ENCODE measurements at regions not wholly inside any gene's neighbourhood (a gene's known extent, or its start where the extent isn't known, plus 50 kb on each side); places are given as distances from the start of the nearest gene placed in this dataset.

GRCh38 chr5:152329761-152330283, 75.3 kb downstream of the NMUR2 start:
- TF ChIP-seq, protein P1, sequence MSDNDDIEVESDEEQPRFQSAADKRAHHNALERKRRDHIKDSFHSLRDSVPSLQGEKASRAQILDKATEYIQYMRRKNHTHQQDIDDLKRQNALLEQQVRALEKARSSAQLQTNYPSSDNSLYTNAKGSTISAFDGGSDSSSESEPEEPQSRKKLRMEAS (IDR thresholded peaks at IDR 0.05): no peak
- TF ChIP-seq TCF12 (IDR thresholded peaks at IDR 0.05; ENCODE audit: low read depth) (no peak), EP300 (IDR thresholded peaks at IDR 0.05; ENCODE audit: borderline replicate concordance) (no peak)

DNA sequence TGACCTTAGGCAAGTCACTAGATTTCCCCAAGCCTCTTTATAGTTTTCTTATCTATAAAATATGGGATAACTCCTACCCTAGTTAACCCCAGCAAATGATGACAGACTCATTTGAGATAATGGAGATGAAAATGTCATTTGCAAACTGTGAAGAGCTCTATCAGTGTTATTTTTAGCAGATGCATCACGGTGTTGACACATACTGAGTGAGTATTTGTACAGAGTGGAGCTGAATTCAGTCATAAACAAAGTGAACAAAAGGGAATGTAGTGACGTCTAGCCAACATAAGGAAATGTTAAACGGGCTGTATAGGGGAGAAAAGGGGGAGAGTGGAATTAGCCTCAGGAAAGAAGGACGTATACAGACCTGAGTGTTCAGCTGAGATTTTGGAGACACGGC, 75.9 kb downstream of the NMUR2 start:
- TF ChIP-seq ZBTB7A (IDR thresholded peaks at IDR 0.05; ENCODE audit: low read depth) (no peak), TAF1 (IDR thresholded peaks at IDR 0.05; ENCODE audit: low read depth) (no peak), FOXM1 (IDR thresholded peaks at IDR 0.05; ENCODE audit: borderline replicate concordance, low read depth) (no peak), TCF12 (IDR thresholded peaks at IDR 0.05; ENCODE audit: low read depth) (no peak), YY1 (IDR thresholded peaks at IDR 0.05; ENCODE audit: low read depth) (no peak), RAD21 (IDR thresholded peaks at IDR 0.05; ENCODE audit: low read depth) (no peak), NFIC (IDR thresholded peaks at IDR 0.05) (no peak)
- TF ChIP-seq, protein P2, sequence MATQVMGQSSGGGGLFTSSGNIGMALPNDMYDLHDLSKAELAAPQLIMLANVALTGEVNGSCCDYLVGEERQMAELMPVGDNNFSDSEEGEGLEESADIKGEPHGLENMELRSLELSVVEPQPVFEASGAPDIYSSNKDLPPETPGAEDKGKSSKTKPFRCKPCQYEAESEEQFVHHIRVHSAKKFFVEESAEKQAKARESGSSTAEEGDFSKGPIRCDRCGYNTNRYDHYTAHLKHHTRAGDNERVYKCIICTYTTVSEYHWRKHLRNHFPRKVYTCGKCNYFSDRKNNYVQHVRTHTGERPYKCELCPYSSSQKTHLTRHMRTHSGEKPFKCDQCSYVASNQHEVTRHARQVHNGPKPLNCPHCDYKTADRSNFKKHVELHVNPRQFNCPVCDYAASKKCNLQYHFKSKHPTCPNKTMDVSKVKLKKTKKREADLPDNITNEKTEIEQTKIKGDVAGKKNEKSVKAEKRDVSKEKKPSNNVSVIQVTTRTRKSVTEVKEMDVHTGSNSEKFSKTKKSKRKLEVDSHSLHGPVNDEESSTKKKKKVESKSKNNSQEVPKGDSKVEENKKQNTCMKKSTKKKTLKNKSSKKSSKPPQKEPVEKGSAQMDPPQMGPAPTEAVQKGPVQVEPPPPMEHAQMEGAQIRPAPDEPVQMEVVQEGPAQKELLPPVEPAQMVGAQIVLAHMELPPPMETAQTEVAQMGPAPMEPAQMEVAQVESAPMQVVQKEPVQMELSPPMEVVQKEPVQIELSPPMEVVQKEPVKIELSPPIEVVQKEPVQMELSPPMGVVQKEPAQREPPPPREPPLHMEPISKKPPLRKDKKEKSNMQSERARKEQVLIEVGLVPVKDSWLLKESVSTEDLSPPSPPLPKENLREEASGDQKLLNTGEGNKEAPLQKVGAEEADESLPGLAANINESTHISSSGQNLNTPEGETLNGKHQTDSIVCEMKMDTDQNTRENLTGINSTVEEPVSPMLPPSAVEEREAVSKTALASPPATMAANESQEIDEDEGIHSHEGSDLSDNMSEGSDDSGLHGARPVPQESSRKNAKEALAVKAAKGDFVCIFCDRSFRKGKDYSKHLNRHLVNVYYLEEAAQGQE (IDR thresholded peaks at IDR 0.05; ENCODE audit: low read depth): no peak

GRCh38 chr5:152315942-152316341, 89.1 kb downstream of the NMUR2 start:
- TF ChIP-seq, protein P2 (IDR thresholded peaks at IDR 0.05; ENCODE audit: low read depth): no peak
- TF ChIP-seq CEBPB (IDR thresholded peaks at IDR 0.05) (no peak), USF1 (IDR thresholded peaks at IDR 0.05) (no peak), FOXM1 (IDR thresholded peaks at IDR 0.05; ENCODE audit: borderline replicate concordance, low read depth) (no peak), RAD21 (IDR thresholded peaks at IDR 0.05; ENCODE audit: low read depth) (no peak), TAF1 (IDR thresholded peaks at IDR 0.05; ENCODE audit: low read depth) (no peak), NFIC (IDR thresholded peaks at IDR 0.05) (no peak), TEAD4 (IDR thresholded peaks at IDR 0.05) (no peak), TCF12 (IDR thresholded peaks at IDR 0.05; ENCODE audit: low read depth) (no peak), ZBTB7A (IDR thresholded peaks at IDR 0.05; ENCODE audit: low read depth) (no peak), EP300 (IDR thresholded peaks at IDR 0.05; ENCODE audit: borderline replicate concordance) (no peak)
- TF ChIP-seq, protein P1 (IDR thresholded peaks at IDR 0.05): no peak

DNA sequence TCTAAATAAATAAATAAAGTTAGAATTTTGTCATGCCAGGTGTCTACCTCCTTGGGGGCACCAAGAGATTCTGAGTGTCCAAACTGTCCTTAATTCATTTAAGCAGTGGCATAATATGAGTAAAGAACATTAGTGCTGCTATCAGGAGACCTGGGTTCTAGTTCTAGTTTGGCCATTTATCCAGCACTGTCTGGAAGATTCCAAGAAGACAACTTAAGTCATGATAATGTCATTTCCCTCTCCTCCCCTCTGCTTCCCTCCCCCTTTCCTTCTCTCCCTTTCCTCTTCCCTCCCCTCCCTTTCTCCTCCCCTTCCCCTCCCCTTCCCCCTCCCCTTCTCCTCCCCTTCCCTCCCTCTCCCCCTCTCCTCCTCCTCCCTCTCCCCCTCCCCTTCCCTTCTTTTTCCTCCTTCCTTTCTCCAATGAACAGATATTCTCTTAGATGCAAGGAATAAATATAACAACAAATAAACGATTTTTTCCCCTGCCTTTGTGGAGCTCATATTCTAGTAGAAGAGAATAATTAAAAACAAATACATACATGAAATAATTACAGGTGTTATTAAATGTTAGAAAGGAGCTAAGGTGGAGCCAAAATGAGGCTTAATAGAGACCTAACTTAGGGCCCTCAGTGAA, 90.8 kb downstream of the NMUR2 start:
- no peak for TF ChIP-seq USF1 (IDR thresholded peaks at IDR 0.05)
- TF ChIP-seq TEAD4 (IDR thresholded peaks at IDR 0.05): no peak
- TF ChIP-seq TCF12 (IDR thresholded peaks at IDR 0.05; ENCODE audit: low read depth): no peak
- no peak for TF ChIP-seq CREB1 (IDR thresholded peaks at IDR 0.05; ENCODE audit: low read depth)
- no peak for TF ChIP-seq EGR1 (IDR thresholded peaks at IDR 0.05)
- TF ChIP-seq, protein P2 (IDR thresholded peaks at IDR 0.05; ENCODE audit: low read depth): no peak
- no peak for TF ChIP-seq FOXM1 (IDR thresholded peaks at IDR 0.05; ENCODE audit: borderline replicate concordance, low read depth)
- TF ChIP-seq EP300 (IDR thresholded peaks at IDR 0.05; ENCODE audit: borderline replicate concordance): no peak
- TF ChIP-seq, protein P1 (IDR thresholded peaks at IDR 0.05): no peak
- TF ChIP-seq CEBPB (IDR thresholded peaks at IDR 0.05): no peak
- TF ChIP-seq RAD21 (IDR thresholded peaks at IDR 0.05; ENCODE audit: low read depth): no peak
- TF ChIP-seq YY1 (IDR thresholded peaks at IDR 0.05; ENCODE audit: low read depth): no peak
- no peak for TF ChIP-seq TAF1 (IDR thresholded peaks at IDR 0.05; ENCODE audit: low read depth)

Measured in Ishikawa (cell line).